Neutrophil (primary cell): ENCODE measurements at regions not wholly inside any gene's neighbourhood (a gene's known extent, or its start where the extent isn't known, plus 50 kb on each side); places are given as distances from the start of the nearest gene placed in this dataset.

Experiments used
- H3K27ac ChIP-seq: fragments of 200-600 bp; sonication (generic); 2 replicates; pipeline ENCODE4 v1.5.1; 2016; ENCODE audit warnings: mild to moderate bottlenecking, moderate library complexity
- H3K27me3 ChIP-seq: fragments of 200-600 bp; sonication (generic); 2 replicates; pipeline ENCODE4 v1.6.0; 2016; ENCODE audit warnings: mild to moderate bottlenecking
- H3K36me3 ChIP-seq: fragments of 200-600 bp; sonication (generic); 2 replicates; pipeline ENCODE4 v1.5.1; 2017
- H3K4me1 ChIP-seq, 2 experiments: fragments of 200-600 bp in 1 of 2; sonication (generic) in 1 of 2; 1 replicate in 1 of 2; 2 replicates in 1 of 2; pipeline versions ENCODE4 v1.5.1 to v1.6.1; 2013 to 2016; ENCODE audit warnings: low read depth in 1 of 2, low read length in 1 of 2, mild to moderate bottlenecking in 1 of 2, moderate library complexity in 1 of 2; ENCODE audit not compliant: control insufficient read depth in 1 of 2, insufficient read depth in 1 of 2
- H3K4me3 ChIP-seq, 2 experiments: fragments of 200-600 bp in 1 of 2; sonication (generic) in 1 of 2; 1 replicate in 1 of 2; 2 replicates in 1 of 2; pipeline ENCODE4 v1.5.1; 2013 to 2016; ENCODE audit warnings: low read depth in 1 of 2, low read length in 1 of 2, mild to moderate bottlenecking in 1 of 2, moderate library complexity in 1 of 2
- H3K9me3 ChIP-seq: fragments of 200-600 bp; sonication (generic); 2 replicates; pipeline ENCODE4 v1.5.1; 2016
- TF ChIP-seq, protein P1 (sequence below): fragments of 200-600 bp; sonication (generic); IDR thresholded peaks from 2 replicates; pipeline ENCODE4 v1.5.1; 2016; ENCODE audit warnings: antibody characterized with exemption

DNA sequence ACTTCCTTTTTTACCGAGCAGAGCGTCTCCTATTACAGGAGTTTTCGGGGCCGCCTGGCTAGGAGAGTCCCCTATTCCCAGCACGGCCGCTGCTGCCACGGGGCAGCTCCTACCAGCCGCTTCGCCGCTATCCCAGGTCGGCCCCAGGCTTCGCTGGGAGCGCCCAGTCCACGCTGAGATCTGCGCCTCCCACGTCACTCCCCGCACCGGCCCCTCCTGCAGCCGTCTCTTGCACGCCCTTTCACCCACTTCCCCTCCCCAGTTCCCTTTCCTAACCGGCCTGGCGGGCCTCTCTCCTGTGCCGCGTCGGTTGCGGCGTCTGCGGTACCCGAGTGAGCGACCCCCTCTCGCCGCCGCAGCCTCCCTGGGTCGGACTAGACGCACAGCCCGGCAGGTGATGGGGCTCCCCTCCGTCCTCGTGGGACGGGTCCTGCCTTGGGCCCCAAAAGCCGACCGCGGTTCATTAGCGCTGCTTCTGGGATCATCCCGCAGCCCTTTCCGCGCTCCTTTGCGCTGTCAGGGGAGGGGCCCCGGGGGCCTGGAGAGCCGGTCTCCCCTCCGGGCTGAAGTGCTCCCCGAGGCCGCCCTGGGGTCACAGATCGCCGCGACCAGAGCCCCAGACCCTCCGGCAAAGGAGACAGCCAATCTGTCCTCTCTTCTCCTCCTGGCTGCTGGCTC lies 1318.4 kb downstream of the TMEM121 start:
- TF ChIP-seq, protein P1, sequence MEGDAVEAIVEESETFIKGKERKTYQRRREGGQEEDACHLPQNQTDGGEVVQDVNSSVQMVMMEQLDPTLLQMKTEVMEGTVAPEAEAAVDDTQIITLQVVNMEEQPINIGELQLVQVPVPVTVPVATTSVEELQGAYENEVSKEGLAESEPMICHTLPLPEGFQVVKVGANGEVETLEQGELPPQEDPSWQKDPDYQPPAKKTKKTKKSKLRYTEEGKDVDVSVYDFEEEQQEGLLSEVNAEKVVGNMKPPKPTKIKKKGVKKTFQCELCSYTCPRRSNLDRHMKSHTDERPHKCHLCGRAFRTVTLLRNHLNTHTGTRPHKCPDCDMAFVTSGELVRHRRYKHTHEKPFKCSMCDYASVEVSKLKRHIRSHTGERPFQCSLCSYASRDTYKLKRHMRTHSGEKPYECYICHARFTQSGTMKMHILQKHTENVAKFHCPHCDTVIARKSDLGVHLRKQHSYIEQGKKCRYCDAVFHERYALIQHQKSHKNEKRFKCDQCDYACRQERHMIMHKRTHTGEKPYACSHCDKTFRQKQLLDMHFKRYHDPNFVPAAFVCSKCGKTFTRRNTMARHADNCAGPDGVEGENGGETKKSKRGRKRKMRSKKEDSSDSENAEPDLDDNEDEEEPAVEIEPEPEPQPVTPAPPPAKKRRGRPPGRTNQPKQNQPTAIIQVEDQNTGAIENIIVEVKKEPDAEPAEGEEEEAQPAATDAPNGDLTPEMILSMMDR, result peak; percentile 34
- Histone ChIP-seq H3K9me3 (no peaks in the 10 kb centered on the region), H3K27ac (peak overlapping the region; percentile 88), H3K27me3 (no peaks in the 10 kb centered on the region), H3K4me1 (peaks cover 28 to 33% of the 10 kb centered on the region in 2 experiments), H3K36me3 (no peaks in the 10 kb centered on the region), H3K4me3 (peak overlapping the region; percentile 90 to 92)

DNA sequence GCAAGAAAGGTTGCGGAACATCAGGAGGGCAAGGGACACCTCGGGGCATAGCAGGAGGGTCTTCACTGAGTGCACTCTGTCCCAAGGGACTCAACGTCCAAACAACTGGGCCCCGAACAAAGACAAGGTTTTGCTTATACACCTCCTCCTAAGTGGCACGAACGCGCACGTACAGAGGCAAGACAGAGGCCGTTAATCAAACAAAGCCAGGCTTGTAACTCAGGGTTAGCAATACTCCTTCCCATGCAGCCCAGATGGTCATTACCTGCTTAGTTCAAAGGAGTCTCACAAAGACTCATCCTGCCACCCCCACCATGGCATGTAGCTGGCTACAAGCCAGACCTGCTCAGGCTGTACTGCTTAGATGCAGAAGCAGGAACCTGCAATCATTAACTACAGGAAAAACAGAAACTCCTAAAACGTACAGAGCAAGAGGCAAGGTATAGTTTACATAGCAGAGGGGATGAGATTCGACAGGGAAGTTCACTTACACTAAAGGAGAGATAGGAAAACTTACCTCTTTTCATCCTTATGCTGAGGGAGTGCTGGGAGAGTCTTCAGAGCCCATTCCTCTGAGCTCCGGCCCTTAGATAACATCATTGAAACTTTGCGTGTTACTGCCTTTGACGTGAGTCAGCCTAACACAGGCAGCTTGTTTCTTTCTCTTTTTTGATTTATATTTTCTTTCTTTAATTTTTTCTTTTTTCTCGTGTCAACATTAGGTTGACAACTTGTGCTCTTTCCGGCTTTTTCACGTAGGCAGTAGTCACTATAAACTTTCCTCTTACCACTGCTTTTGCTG lies 1319.1 kb downstream of the TMEM121 start:
- no peaks in the 10 kb centered on the region for H3K9me3 ChIP-seq
- peak overlapping the region; percentile 90 to 92 for H3K4me3 ChIP-seq
- TF ChIP-seq, protein P1, result no peak
- no peaks in the 10 kb centered on the region for H3K36me3 ChIP-seq
- H3K4me1 ChIP-seq, result peaks cover 28 to 33% of the 10 kb centered on the region in 2 experiments
- H3K27me3 ChIP-seq, result no peaks in the 10 kb centered on the region
- peak overlapping the region; percentile 88 for H3K27ac ChIP-seq

DNA sequence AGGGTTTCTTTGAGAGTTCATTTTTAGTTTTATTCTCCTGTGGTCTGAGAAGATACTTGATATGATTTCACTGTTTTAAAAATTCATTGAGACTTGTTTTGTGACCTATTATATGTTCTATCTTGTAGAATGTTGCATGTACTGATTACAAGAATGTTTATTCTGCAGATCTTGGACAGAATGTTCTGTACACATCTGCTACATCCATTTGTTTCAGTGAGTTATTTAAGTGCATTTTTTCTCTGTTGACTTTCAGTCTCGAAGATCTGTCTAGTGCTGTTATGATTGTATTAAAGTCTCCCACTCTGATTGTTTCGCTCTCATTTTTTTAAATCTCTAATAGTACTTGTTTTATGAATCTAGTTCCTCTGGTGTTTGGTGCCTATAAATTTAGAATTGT lies 1319.8 kb downstream of the TMEM121 start:
- Histone ChIP-seq H3K27me3 (no peaks in the 10 kb centered on the region), H3K4me1 (peaks cover 28 to 33% of the 10 kb centered on the region in 2 experiments), H3K4me3 (peak overlapping the region in 1 of 2 experiments; percentile 90), H3K36me3 (peaks cover 4% of the 10 kb centered on the region), H3K27ac (peak overlapping the region; percentile 88), H3K9me3 (no peaks in the 10 kb centered on the region)
- TF ChIP-seq, protein P1, result no peak

DNA sequence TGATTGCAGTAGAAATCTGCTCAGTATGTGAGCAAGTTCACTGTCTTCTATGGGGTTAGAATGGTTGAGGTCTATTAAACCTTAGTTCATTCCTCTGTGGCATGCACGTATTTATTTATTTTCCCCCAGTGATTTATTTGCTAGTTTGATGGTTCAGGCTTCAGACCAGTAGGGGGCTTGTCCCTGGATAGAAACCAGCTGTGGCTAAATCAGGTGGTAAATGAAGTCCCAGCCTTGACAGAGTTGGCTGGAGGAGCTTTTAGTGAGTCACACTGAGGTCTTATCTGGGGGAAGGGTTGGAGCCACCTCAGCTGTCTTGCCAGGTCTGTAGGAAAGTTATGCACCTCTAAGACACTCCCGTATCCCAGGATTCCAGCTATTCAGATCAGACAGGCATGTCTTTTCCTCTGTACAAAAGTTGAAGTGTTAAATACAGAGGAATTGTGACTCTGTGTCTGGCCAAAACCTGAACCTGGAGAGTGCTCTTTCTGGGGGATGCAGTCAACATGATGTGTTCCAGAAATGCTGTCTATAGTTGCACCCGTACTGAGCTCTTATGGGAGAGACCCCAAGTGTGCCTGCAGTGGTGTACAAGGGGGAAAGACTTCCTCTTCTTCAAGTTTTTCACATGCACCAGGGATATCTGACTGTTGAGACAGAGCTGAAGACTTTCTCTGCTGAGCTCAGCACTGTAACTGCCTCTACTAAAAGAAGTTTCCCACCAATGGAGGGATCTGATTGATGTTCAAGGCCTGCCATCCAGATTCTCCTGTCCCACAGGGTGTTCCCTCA lies 1322.1 kb downstream of the TMEM121 start:
- Histone ChIP-seq H3K4me1 (peaks cover 18 to 20% of the 10 kb centered on the region in 2 experiments), H3K4me3 (no peak overlapping the region)

More for the DNA sequence above, 1322.1 kb downstream of the TMEM121 start:
- no peak overlapping the region for H3K27ac ChIP-seq
- no peaks in the 10 kb centered on the region for H3K9me3 ChIP-seq
- TF ChIP-seq, protein P1, result no peak
- H3K36me3 ChIP-seq, result peaks cover 6% of the 10 kb centered on the region
- H3K27me3 ChIP-seq, result no peaks in the 10 kb centered on the region
